ENCODE measurements at regions not wholly inside any gene's neighbourhood (a gene's known extent, or its start where the extent isn't known, plus 50 kb on each side); places are given as distances from the start of the nearest gene placed in this dataset.
"Not testable (repeated sequence)": the region's sequence is repeated elsewhere in the genome, so short reads cannot be mapped to it uniquely, and the experiment has no call there.

DNA sequence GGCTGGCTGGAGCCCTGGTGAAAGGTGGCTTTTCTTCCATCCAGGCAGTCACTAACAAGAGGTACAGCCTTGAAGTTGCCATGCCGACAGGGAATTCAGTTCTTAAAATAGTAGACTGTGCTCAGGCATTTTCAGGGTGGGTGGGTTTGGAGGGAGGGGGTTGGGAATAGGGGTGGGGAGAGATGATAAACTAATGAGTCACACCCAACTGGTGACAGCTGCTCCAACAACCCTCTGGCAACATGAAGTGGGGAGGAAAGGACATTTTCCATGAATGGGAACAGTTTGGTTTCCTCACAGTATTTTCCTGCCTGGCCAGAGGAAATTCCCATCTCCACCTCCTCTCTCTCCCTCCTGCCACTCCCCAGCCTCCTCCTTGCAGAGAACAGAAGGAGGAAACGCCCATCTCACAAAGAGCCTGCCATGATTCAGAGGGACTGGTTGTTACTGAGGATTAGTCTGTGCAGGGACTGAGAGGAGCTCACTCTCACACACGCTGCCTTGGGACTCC is 113.0 kb upstream of the SLC1A4 start:
- no peak for DNase-seq (ENCODE audit: low read depth, low spot score)

DNA sequence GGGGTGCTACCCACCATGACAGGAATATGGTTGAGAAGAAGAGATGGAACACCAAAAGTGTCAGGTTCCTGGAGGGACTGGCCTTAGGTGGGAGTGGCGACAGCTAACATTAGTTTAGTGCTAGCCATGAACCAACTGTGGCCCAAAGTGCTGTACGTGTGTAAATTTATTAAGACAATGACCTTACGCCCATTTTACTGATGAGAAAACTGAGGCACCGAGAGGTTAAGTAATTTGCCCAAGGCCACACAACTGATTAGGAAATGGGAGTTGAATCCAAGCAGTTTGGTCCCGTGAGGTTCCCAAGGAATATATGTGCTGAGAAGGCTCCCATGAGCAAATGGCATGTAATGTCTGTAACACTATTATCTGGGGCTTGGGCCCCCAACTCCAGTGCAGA is 109.5 kb upstream of the SLC1A4 start:
- no peak for DNase-seq (ENCODE audit: low read depth, low spot score)

DNA sequence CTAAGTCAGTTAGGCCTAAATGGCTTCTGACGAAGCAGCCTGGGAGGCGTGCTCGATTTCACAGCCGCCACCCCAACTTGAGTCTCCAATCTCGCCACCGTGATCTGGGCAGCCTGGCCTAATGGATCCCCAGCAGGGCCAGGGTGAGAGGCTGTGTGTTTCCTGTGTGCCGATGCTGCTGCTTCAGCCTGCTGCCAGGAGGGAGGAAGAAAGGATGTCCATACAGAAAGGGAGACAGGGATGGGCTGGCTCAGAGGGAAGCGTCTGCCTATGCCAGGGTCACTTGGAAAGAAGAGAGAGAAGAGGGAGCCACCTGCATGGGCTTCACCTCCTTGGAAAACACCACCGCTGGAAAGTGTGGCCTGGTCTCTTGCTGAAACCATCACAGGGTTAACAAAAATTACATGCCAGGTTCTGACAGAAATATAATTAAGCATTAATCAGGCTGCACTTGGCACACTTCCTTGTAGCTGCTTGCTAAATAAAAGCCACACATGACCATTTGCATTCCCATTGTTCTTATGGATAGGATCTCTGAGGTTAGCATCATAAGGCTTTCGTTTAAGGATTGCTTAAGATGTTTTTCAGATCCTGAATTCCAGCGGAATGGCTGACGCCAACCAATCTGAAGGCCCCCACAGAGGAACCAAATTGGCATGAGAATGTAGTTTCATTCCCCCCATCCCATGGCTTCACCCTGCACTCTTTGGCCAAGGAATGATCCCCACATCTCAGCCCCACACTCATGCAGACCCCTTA is 108.8 kb upstream of the SLC1A4 start:
- DNase-seq (ENCODE audit: low read depth, low spot score): no peak

DNA sequence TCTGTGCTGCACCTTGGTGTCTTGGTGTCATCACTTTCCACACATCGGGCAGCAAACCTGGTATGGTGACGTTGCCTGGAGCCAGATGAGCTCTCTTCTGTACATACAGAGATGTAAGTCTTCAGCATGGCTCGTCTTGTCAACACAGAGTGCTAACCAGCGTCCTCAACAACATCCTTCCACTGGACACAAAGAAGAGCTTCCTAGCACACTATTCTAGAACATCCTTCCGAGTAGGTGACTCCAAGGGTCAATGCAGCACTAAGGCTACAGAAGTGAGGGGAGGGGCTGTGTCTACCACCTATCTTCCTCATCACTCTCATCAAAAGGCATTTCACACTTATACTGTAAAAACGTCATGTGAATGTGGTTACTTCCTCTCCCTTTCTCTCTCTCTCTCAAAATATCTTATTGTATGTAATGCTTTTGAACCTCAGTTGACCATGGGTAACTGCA is 108.1 kb upstream of the SLC1A4 start:
- no peak for DNase-seq (ENCODE audit: low read depth, low spot score)

DNA sequence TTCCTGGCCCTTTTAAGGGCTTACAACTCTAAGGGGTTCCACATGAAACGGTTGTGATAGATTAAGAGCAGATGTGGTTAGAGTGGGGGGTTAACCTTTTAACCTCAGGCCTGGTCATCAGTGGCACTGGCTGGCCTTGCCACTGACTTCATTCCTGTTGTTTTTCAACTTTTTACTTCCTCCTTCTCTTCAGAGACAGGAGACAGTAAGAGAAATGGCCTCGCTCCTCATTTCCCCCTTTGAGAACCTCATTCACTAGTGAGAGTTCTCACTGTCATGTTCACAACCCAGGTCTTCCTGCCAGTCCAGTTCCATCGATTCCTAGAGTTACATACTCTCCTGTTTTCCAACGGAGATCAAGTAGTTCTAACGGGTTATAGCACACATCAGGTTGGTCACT is 101.6 kb upstream of the SLC1A4 start:
- no peak for DNase-seq (ENCODE audit: low read depth, low spot score)

DNA sequence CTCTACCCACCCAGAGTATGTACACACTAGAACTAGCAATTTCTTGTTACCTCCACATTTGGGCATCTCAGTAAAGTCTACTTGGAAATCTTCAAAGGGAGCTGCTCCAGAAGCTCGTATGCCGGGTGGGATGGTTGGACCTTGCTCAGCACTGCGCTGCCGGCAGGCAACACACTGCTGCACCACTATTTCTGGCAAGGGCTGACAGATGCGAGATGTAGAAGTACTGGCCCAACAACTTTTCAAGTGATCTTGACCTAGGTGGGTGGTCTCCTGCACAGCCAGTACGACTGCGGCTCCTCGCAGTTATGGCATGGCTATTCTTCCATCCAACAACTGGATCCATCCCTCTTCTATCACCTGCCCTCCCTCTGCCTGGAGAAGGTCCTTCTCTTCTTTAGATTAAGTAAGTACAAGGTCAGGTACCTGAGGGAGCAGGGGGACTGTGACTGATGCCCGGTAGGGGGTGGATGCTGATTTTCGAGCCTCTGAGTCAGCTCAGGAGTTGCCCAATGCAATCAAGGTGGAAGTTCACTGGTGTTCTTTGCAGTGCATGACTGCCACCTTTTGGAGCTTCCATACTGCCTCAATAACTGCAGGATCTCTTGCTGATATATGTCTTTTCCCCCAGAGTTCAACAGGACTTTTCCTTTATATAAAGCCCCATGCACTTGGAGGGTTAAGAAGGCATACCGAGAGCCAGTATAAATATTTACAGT is 100.4 kb upstream of the SLC1A4 start:
- no peak for DNase-seq (ENCODE audit: low read depth, low spot score)

DNA sequence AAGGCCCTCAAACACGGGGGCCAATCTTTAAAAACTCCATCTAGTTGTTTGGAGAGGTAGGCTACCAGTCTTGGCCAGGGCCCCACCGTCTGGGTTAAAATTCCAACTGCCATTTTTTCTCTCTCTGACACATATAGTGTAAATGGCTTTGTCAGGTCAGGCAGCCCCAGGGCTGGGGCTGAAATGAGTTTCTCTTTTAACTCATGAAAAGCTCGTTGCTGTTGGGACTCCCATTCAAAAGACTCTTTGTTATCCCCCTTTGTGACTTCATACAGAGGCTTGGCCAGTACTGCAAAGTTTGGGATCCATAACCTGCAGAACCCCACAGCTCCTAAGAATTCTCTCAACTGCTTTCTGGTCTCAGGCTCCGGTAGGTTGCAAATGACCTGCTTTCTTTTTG is 99.4 kb upstream of the SLC1A4 start:
- DNase-seq (ENCODE audit: low read depth, low spot score): no peak

DNA sequence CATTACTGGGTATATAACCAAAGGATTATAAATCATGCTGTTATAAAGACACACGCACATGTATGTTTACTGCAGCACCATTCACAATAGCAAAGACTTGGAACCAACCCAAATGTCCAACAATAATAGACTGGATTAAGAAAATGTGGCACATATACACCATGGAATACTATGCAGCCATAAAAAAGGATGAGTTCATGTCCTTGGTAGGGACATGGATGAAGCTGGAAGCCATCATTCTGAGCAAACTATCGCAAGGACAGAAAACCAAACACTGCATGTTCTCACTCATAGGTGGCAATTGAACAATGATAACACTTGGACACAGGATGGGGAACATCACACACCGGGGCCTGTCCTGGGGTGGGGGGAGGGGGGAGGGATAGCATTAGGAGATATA is 92.6 kb upstream of the SLC1A4 start:
- DNase-seq (ENCODE audit: low read depth, low spot score): not testable (repeated sequence)

DNA sequence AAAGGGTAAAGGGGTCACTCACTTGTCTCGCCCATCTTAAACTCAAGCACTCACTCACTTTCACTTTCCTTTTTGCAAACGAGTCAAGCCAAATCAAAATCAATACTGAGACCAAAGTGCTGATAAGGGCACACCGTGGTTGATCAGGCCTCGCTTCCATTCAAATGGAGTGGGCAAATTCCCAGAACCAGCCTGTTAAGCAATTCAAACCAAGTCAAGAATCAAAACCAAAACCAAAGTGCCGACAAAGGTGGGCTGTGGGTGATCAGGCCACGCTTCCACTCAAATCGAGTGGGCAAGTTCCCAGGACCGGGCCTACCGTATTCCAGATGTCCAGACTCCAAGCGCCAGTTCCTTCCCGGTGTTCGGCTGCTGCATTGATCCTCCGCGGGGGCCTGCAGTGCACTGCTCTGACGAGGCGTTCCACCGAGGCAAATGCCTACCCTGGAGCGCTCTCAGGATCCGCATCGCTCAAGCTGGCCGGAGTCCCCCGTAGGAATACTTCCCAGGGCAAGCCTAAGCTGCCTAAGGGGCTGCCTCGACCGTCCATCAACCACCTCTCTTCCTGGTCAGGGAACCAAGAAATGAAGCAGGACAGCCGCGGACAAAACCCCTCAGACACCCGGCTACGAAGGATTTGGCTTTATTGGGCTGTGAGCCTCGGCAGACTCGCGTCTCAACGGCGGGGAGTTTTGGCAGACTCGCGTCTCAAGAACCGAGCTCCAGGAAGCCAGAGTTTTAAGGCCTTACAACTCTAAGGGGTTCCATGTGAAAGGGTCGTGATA is 89.9 kb upstream of the SLC1A4 start:
- no peak for DNase-seq (ENCODE audit: low read depth, low spot score)

DNA sequence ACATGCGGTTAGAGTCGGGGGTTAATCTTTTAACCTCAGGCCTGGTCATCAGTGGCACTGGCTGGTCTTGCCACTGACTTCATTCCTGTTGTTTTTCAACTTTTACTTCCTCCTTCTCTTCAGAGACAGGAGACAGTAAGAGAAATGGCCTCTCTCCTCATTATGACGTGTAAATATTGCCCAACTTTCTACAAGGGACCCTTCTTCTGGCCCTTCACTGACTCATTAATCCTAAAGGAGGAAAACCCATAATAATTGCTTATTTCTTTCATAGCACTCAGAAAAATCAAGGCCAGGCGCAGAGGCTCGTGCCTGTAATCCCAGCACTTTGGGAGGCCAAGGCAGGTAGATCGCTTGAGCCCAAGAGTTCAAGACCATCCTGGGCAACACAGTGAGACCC is 89.3 kb upstream of the SLC1A4 start:
- DNase-seq (ENCODE audit: low read depth, low spot score): not testable (repeated sequence)

DNA sequence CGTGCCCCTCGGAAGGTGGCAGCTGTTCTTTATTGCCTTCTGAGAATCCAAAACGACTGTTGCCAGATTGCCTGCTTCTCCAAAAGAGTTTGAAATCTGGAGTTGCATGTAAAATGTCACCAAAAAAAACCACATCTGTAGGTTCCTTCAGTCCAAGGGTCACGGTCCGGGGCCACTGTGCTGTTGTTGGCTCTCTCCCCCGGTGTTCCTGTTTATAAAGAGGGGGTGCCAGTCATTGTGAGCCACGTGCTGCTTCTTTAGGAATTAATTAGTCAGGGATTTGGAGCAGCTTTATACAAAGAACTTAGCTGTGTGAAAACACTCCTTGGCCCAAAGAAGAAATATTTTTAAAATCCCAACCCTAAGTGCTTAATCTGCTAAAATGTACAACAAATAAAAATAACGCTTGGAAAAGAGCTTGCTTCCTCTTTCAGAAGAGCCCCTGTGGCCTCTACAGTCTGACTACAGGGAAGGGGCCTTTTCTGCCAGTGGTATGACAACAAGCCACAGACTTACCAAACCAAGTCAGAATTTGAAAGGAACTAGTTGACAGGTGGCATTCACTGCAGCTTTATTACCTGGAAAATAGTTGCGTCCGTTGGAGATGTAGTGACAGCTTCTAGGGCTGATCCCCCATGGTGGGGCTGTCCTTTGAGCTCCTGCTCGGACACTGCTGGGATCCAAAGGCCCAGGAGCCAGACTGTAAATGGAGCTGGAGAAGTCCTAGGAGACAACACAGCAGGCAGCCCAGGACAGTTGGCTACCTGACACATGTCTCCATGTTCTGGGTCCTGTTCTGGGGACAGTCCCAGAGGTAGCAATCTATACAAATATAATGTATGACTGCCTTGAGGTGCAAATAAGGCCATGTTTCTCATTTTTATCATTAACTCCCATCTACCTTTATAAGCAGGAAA is 84.5 kb upstream of the SLC1A4 start:
- DNase-seq (ENCODE audit: low read depth, low spot score): no peak

DNA sequence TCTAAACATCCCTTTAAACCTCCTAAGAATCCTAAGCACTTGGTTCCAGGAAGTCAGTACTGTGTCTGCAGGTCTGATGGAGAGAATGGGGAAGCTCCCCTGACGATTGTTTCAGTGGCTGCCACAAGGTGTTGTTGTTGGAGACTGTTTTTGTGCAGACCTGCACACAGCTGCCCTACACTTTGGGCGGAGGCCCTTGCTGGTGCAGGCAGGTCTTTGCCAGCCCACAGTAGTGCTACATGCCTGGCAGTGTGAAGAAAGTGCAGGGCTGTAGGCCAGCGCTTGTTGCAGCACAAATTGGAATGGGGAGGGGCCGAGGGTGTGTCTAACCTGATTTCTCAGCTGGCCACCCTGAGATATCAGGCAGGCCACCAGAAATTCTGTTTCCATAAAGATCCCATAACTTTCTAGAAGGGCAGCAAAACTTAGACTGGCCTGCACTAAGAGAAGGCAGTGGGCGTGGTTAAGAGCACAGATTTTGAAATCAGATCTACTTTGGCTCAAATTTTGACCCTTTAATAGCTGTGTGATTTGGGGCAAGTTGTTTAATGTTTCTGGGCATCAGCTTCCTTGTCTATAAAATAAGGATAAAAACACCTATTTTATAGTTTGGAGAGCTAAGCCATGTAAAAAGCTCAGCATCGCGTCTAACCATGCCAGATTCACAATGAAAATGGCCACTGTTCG is 83.7 kb upstream of the SLC1A4 start:
- DNase-seq (ENCODE audit: low read depth, low spot score): no peak

DNA sequence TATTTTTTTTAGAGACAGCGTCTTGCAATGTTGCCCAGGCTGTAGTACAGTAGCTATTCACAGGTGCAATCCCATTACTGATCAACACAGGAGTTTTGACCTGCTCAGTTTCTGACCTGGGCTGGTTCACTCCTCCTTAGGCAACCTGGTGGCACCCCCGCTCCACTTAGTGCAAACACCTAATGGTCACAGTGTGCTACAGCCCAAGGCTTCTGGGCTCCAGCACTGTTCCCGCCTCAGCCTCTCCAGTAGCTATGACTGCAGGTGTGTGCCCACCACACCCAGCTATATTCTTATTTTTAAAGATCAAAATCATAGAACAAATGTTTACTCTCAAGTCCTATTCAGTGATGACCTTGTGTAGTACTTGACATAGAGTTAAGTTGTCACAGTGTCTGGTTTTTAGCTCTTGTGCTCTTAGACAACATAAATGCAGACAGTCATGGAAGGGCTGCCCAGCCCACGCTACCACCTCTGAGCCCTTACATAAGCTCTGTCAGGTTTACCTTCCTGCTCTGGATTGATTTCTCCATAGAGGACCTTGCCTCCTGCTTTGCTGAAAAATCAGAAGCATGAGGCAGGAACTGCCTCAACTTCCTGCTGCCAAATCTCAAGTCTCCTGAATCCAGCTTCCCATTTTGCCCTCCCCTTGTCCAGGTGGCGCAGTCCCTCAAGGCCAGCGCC is 82.2 kb upstream of the SLC1A4 start:
- DNase-seq (ENCODE audit: low read depth, low spot score): no peak

DNA sequence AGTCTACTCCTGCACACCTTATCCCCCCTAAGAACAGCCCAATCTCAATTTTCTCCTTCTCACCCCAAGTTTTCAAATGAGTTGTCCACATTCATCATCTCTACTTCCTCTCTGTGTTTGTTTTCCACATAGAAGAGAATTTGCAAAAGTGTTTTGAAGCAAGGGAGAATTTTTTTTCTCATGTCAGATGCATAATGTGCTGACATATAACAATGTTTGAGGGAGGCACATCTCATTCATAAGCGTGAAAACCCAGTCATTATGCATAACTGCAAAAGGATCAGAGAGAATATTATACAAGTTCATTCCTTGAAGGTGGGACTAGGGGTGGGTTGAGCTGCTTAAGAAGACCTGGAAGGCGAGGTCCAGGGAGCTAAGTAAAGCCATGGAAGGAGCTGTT is 80.8 kb upstream of the SLC1A4 start:
- DNase-seq (ENCODE audit: low read depth, low spot score): no peak

DNA sequence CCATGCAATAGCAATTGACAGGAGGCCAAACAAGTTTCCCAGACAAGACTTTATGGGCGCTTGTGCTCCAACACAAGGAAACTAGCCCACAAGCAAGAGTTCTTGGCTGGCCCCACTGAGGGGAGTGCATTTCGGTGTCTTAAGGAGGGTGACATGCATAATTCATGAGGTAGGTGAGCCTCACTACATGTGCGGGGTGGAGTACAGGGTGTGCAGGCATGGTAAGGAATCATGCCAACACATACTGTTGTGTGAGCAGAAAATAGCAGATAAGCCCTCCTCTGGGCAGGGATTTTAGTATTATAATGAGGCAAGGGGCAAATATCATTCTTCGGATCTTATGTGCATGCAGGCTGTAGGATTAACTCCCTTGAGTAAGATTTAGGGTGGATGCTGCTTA is 78.7 kb upstream of the SLC1A4 start:
- DNase-seq (ENCODE audit: low read depth, low spot score): no peak

DNA sequence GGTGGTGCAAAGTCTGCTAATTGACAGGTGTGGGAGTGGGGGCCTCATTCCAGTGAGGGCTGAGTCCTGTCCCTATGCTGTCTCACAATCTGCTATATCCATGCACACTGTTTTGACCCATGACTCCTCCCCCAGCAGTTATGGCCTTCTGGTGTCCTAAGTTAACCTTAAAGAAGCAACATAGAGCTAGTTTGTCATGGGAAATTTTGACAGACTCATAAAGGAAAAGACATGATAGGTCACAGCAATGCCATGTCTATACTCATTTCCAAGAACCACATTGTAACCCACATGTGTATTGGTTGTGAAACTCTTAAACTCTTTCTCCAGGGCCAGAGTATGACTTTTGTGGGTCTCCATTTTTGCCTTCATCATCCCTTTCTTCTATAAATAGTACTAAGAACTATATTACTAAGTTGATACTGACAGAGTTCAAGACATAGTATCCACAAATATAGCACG is 78.2 kb upstream of the SLC1A4 start:
- no peak for DNase-seq (ENCODE audit: low read depth, low spot score)

DNA sequence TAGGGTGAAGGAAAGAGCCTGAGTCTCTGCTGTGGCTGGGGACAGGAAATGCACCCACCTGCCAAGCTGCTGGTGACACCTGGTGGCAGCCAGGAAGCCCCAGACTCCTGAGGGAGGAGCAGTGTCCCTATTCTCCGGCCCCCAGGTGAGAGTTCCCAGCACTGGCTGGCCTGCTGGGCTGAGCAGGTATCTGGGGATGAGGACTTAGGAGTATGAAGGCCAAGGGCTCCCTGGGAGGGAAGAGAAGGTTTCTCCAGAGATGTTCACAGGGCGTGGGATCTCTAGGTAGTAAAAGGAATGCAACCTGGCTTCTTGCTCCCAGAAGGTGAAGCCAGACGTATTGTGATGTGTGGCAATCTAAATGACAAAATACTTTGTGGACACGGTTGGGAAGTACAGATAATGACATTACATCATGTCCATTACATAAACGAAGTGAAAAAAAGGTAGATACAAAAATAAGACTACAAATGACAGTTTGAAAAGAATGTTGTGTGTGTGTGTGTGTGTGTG is 75.8 kb upstream of the SLC1A4 start:
- no peak for DNase-seq (ENCODE audit: low read depth, low spot score)

DNA sequence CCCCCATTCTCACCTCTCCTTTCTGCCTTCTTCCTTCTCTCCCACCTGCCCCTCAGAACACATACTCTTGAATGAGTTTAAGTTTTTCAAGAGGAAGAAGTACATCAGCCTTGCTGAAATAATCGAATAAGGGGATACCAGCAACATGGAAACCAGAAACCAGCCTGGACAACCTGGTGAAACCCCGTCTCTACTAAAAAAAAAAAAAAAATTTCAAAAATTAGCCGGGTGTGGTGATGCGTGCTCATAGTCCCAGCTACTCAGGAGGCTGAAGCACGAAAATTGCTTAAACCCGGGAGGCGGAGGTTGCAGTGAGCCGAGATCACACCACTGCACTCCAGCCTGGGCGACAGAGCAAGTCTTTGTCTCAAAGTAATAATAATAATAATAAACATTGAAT is 75.0 kb upstream of the SLC1A4 start:
- no peak for DNase-seq (ENCODE audit: low read depth, low spot score)

DNA sequence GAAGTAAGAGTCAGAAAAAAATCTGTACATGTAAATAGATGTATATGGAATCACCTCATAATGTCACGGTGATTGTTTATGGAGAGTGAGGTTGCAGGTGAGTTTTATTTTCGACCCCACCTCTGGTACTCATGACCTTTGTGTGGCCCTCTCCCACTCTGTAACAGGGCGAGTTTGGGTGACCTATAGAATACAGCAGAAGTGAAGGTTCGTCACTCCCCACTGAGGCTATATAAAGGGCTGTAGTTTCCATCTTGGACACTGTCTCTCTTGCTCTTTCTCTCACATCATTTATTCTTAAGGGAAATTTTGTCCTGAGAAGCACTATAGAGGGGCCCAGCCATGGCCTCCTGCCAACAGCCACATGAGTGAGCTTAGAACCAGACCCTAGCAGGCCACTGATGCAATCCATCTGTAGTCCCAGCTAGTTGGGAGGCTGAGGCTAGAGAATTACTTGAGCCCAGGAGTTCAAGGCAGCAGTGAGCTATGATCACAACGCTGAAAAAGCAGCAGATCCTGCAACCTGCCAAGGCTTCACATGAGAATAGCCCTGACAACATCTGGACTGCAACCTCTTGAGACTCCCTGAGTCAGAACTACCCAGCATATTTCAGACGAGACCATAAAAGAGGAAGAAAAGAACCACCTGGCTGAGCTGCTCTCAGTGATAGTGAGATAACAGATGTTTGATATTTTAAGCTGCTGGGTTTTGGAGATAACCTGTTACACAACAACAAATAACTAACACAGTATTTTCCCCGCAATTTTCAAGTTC is 74.3 kb upstream of the SLC1A4 start:
- DNase-seq (ENCODE audit: low read depth, low spot score): no peak
